H1 (cell line): ENCODE measurements at regions not wholly inside any gene's neighbourhood (a gene's known extent, or its start where the extent isn't known, plus 50 kb on each side); places are given as distances from the start of the nearest gene placed in this dataset.

Experiments
- BRCA1 ChIP-seq: IDR thresholded peaks from 2 replicates; pipeline ENCODE4 v1.6.1; 2012; ENCODE audit warnings: low read depth, low read length, improper control_type of control experiment
- CBX8 ChIP-seq: fragments of 300-800, 300-1000 bp; sonication (generic); IDR thresholded peaks from 2 replicates; pipeline ENCODE4 v1.7.1; 2016; ENCODE audit warnings: low read depth, low read length, borderline replicate concordance
- HDAC2 ChIP-seq, 2 experiments: fragments of 300-600 bp in 1 of 2; sonication (generic) in 1 of 2; IDR thresholded peaks; 2 replicates each; pipeline ENCODE4 v1.6.1; 2011 to 2012; ENCODE audit warnings: low read depth in 2 of 2, low read length in 2 of 2, mild to moderate bottlenecking in 2 of 2, moderate library complexity in 2 of 2, borderline replicate concordance in 1 of 2, inconsistent platforms in 1 of 2
- HDAC6 ChIP-seq: IDR thresholded peaks from one replicate; pipeline ENCODE4 v1.7.1; 2012; ENCODE audit warnings: low read depth, mild to moderate bottlenecking, inconsistent platforms, low read length, moderate library complexity
- RFX5 ChIP-seq: IDR thresholded peaks from 2 replicates; pipeline ENCODE4 v1.6.1; 2011; ENCODE audit warnings: low read depth, low read length, improper control_type of control experiment, borderline replicate concordance
- RXRA ChIP-seq: IDR thresholded peaks from 2 replicates; pipeline ENCODE4 v1.6.1; 2011; ENCODE audit warnings: low read depth, mild to moderate bottlenecking, low read length, moderate library complexity; ENCODE audit not compliant: insufficient read depth
- TCF12 ChIP-seq: IDR thresholded peaks from 2 replicates; pipeline ENCODE4 v1.6.1; 2011; ENCODE audit warnings: low read depth, mild to moderate bottlenecking, low read length
- YY1 ChIP-seq: IDR thresholded peaks from 2 replicates; pipeline ENCODE4 v1.6.1; 2011; ENCODE audit warnings: low read depth, mild to moderate bottlenecking, low read length
- TF ChIP-seq, protein P1 (sequence below): IDR thresholded peaks from 2 replicates; pipeline ENCODE4 v1.6.1; 2011; ENCODE audit warnings: low read length, improper control_type of control experiment

DNA sequence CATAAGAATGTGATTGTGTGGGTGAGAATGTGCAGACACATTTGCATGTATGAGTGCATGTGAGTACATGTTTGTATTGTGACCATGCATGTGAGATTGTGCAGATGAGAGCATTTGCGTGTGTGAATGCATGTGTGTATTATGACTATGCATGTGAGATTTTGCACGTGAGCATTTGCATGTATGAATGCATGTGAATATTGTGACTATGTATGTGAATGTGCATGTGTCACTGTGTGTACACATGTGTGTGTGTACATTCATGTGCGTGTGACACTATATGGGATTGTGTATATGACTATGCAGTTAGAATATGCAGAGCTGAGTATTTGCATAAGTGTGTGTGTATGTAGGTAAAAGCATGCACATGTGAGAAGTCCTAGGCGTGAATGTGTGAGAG is 381.3 kb upstream of the MAF start (continued):
- TF ChIP-seq HDAC2 (IDR thresholded peaks at IDR 0.05; ENCODE audit: borderline replicate concordance in 1 of 2, low read depth in 2 of 2, low read length in 2 of 2) (no peak), RFX5 (no peak), YY1 (no peak), CBX8 (no peak), HDAC6 (no peak), RXRA (no peak), TCF12 (no peak), BRCA1 (no peak)
- TF ChIP-seq, protein P1, sequence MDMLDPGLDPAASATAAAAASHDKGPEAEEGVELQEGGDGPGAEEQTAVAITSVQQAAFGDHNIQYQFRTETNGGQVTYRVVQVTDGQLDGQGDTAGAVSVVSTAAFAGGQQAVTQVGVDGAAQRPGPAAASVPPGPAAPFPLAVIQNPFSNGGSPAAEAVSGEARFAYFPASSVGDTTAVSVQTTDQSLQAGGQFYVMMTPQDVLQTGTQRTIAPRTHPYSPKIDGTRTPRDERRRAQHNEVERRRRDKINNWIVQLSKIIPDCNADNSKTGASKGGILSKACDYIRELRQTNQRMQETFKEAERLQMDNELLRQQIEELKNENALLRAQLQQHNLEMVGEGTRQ, result no peak
